Small intestine (tissue), 7 donors: ENCODE measurements at regions not wholly inside any gene's neighbourhood (a gene's known extent, or its start where the extent isn't known, plus 50 kb on each side); places are given as distances from the start of the nearest gene placed in this dataset.

Experiments used
- DNase-seq, 2 donors: peaks; one replicate each; pipeline versions ENCODE4 v3.0.0 to v3.0.0-alpha.2; 2013
- FAIRE-seq: peaks from 2 replicates; lab custom pipeline; 2012; peaks lifted over from hg19 to GRCh38; lab: Jason Lieb, UNC
- H3K27ac ChIP-seq, 3 donors: one replicate each; pipeline ENCODE4 v1.5.1; 2013; ENCODE audit warnings: low read length in 2 of 3, mild to moderate bottlenecking in 2 of 3, control low read depth in 1 of 3, inconsistent platforms in 1 of 3, low read depth in 1 of 3, moderate library complexity in 1 of 3
- H3K27me3 ChIP-seq, 3 donors: one replicate each; pipeline ENCODE4 v1.6.1; 2013; ENCODE audit warnings: low read length in 3 of 3, inconsistent platforms in 1 of 3; ENCODE audit not compliant: control insufficient read depth in 3 of 3, insufficient read depth in 3 of 3
- H3K36me3 ChIP-seq, 3 donors: one replicate each; pipeline ENCODE4 v1.6.1; 2013; ENCODE audit warnings: low read length in 3 of 3, inconsistent platforms in 1 of 3, low read depth in 1 of 3, mild to moderate bottlenecking in 1 of 3, moderate library complexity in 1 of 3; ENCODE audit not compliant: control insufficient read depth in 3 of 3, insufficient read depth in 2 of 3
- H3K4me1 ChIP-seq, 3 donors: one replicate each; pipeline ENCODE4 v1.6.1; 2013; ENCODE audit warnings: low read length in 2 of 3, inconsistent platforms in 1 of 3, low read depth in 1 of 3, mild to moderate bottlenecking in 1 of 3, moderate library complexity in 1 of 3; ENCODE audit not compliant: control insufficient read depth in 3 of 3, insufficient read depth in 2 of 3
- H3K4me3 ChIP-seq, 3 donors: one replicate each; pipeline ENCODE4 v1.5.1; 2013; ENCODE audit warnings: low read length in 3 of 3, control low read depth in 1 of 3, inconsistent platforms in 1 of 3, low read depth in 1 of 3, mild to moderate bottlenecking in 1 of 3, moderate library complexity in 1 of 3
- H3K9me3 ChIP-seq, 2 donors: one replicate each; pipeline ENCODE4 v1.6.1; 2013; ENCODE audit warnings: low read depth in 1 of 2, low read length in 1 of 2; ENCODE audit not compliant: control insufficient read depth in 2 of 2, insufficient read depth in 1 of 2
- WGBS, 3 donors: extraction: QIAGEN DNeasy Blood & Tissue Kit; methylation state at CpG; one replicate each; pipeline ENCODE4 v1.1.7; 2013; 5-methylcytosine and 5-hydroxymethylcytosine counted together
- donor health status: healthy with polysubstance abuse.
- donor health status: control.
- donor health status: control.
- donor health status: Bipolar disorder and iron deficiency.
- donor health status: healthy.

GRCh38 chr7:85525676-85526075 lies 338.8 kb upstream of the SEMA3D start:
- Histone ChIP-seq H3K27me3 (no peaks in the 10 kb centered on the region), H3K4me1 (no peaks in the 10 kb centered on the region), H3K36me3 (no peaks in the 10 kb centered on the region), H3K4me3 (no peak overlapping the region), H3K27ac (no peak overlapping the region), H3K9me3 (no peaks in the 10 kb centered on the region)
- DNase-seq (no peak), FAIRE-seq (no peak)

DNA sequence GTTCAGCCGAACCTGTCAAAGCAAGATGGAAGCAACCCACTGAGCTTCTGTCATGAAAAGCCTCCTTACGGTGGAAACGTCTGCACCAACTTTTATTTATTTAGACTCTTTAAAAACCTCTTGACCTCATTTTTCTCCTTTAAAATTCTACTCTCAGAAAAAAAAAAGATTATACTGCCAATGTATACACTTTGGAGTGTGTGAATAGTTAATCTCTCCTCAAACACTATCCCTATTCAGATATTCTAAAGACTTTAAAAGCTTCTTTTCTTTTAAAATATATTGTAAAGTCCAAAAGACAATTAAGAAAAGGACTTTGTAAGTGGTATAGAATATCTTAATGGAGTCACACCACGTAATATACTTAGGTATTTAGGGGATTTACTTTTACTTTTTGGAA lies 335.2 kb upstream of the SEMA3D start:
- H3K9me3 ChIP-seq: no peaks in the 10 kb centered on the region
- DNase-seq (no peak), FAIRE-seq (no peak)
- no peak overlapping the region for H3K27ac ChIP-seq
- no peaks in the 10 kb centered on the region for H3K36me3 ChIP-seq
- H3K4me1 ChIP-seq: no peaks in the 10 kb centered on the region
- whole genome bisulfite sequencing, 3 donors: 73 to 82% (median 76%) methylated on average over 4 of the region's 4 CpGs
- H3K4me3 ChIP-seq: no peak overlapping the region
- H3K27me3 ChIP-seq: no peaks in the 10 kb centered on the region

- Histone ChIP-seq H3K9me3 (no peaks in the 10 kb centered on the region), H3K36me3 (no peaks in the 10 kb centered on the region), H3K4me3 (no peak overlapping the region), H3K27ac (no peak overlapping the region), H3K27me3 (no peaks in the 10 kb centered on the region), H3K4me1 (no peaks in the 10 kb centered on the region)
- no peak for FAIRE-seq
- DNase-seq: no peak
- WGBS, 3 donors: 32 to 47% (median 46%) methylated on average over 3 of the region's 3 CpGs
Observed at GRCh38 chr7:85521108-85521694, 334.3 kb upstream of the SEMA3D start.

DNA sequence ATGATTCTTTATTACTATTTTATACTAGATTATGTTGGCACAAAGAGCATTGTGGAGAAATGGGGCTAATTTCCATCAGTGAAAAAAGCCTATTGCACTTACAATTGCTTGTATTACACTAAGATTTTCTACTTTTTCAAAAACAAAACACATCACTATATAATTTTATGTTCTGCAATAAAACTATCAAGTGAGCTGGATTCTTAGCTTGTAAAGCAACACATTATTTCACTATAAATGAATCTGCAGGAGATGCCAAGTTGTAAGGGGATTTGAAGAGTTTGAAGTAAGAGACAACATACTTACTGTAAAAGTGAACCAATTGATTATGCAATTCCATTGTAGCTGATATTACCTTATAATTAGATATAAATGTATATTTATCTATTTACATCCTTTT lies 333.3 kb upstream of the SEMA3D start:
- Histone ChIP-seq H3K36me3 (no peaks in the 10 kb centered on the region), H3K4me1 (no peaks in the 10 kb centered on the region), H3K27me3 (no peaks in the 10 kb centered on the region), H3K9me3 (no peaks in the 10 kb centered on the region), H3K4me3 (no peak overlapping the region), H3K27ac (no peak overlapping the region)
- no peak for FAIRE-seq
- DNase-seq: no peak

DNA sequence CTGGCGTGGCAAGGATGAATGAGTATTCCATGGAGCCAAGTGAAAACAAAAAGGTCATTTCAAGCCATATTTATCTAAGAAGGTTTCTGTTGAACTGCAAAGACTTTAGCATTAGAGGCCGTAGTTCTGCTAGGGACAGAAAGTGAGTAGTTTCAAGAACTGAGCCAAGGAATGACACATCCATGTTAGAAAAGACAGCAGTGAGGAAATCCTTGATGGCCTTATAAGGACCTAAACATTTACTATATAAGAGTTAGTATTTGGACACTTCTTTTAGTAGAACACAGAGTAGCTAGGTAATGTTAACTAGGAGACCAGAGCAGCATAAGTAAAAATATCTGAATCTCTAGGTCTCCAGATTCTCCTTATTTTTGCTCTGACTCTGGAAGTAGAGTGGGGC lies 329.8 kb upstream of the SEMA3D start:
- DNase-seq: no peak
- 80 to 83% (median 81%) methylated on average over 2 of the region's 2 CpGs for WGBS, 3 donors
- Histone ChIP-seq H3K4me3 (no peak overlapping the region), H3K27ac (no peak overlapping the region), H3K36me3 (no peaks in the 10 kb centered on the region), H3K4me1 (no peaks in the 10 kb centered on the region), H3K9me3 (no peaks in the 10 kb centered on the region), H3K27me3 (no peaks in the 10 kb centered on the region)
- no peak for FAIRE-seq

- DNase-seq (no peak), FAIRE-seq (no peak)
- H3K36me3 ChIP-seq: no peaks in the 10 kb centered on the region
- no peaks in the 10 kb centered on the region for H3K9me3 ChIP-seq
- no peaks in the 10 kb centered on the region for H3K4me1 ChIP-seq
- no peaks in the 10 kb centered on the region for H3K27me3 ChIP-seq
- no peak overlapping the region for H3K4me3 ChIP-seq
- no peak overlapping the region for H3K27ac ChIP-seq
Observed at GRCh38 chr7:85512790-85513189, 325.9 kb upstream of the SEMA3D start.

DNA sequence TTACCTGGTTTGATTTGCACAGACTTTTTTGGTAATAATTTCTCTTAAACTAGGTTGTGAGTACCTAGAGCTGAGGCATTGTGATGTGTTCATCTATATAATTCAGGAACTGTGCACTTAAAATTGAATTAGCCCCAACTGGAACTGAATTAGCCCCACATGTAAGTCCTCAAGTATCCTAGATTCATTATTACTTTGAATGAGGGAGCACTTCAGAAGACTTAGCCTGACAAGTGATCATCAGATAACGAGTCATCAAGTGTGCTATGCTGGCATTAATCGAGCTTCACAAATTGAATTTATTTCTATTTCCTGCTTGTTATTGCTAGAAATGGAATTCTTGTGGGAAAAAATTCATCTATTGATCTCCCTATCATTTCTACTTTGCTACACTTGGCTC lies 323.4 kb upstream of the SEMA3D start:
- Histone ChIP-seq H3K9me3 (no peaks in the 10 kb centered on the region), H3K27ac (no peak overlapping the region), H3K36me3 (no peaks in the 10 kb centered on the region), H3K4me1 (no peaks in the 10 kb centered on the region), H3K27me3 (no peaks in the 10 kb centered on the region), H3K4me3 (no peak overlapping the region)
- FAIRE-seq (no peak), DNase-seq (no peak)
- 77 to 85% (median 85%) methylated on average over 2 of the region's 2 CpGs for WGBS, 3 donors

DNA sequence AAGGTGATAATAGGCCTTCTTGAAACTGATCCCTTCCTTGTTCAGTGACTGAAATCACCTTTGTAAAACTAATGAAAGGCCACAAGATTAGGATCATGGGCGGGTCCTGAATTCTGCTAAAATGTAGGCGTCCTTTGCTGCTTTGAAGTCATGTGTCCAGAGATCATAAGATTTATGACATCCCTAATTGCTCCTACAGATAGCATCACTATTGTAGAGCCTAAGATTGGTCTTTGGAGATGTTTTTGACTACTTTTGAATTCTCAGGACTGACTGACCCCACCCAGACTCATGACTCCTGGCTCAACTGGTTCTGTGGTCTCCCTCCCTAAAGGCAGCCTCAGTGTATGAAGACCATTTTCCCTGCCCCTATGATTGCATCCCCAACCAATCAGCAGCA lies 322.6 kb upstream of the SEMA3D start:
- Histone ChIP-seq H3K27ac (no peak overlapping the region), H3K4me3 (no peak overlapping the region), H3K36me3 (no peaks in the 10 kb centered on the region), H3K27me3 (no peaks in the 10 kb centered on the region), H3K9me3 (no peaks in the 10 kb centered on the region), H3K4me1 (no peaks in the 10 kb centered on the region)
- WGBS, 3 donors: 24 to 70% (median 56%) methylated on average over 2 of the region's 2 CpGs
- FAIRE-seq (no peak), DNase-seq (no peak)

GRCh38 chr7:85508642-85509410 lies 322.0 kb upstream of the SEMA3D start:
- Histone ChIP-seq H3K27ac (no peak overlapping the region), H3K36me3 (no peaks in the 10 kb centered on the region), H3K4me1 (no peaks in the 10 kb centered on the region), H3K27me3 (no peaks in the 10 kb centered on the region), H3K9me3 (no peaks in the 10 kb centered on the region), H3K4me3 (no peak overlapping the region)
- no peak for FAIRE-seq
- DNase-seq: no peak
- 67 to 78% (median 74%) methylated on average over 4 of the region's 4 CpGs for WGBS, 3 donors
